PC-9 (cell line): ENCODE measurements at regions not wholly inside any gene's neighbourhood (a gene's known extent, or its start where the extent isn't known, plus 50 kb on each side); places are given as distances from the start of the nearest gene placed in this dataset.
"Not testable (repeated sequence)": the region's sequence is repeated elsewhere in the genome, so short reads cannot be mapped to it uniquely, and the experiment has no call there.

ENCODE experiments used
- EZH2 ChIP-seq: fragments of 200-600 bp; sonication (generic); IDR thresholded peaks from 2 replicates; pipeline ENCODE4 v1.8.0; 2017; ENCODE audit warnings: antibody characterized with exemption, low read depth
- TF ChIP-seq, protein P1 (sequence below): fragments of 200-600 bp; sonication (generic); conservative IDR thresholded peaks from 2 replicates; pipeline ENCODE4 v1.6.1; 2017; ENCODE audit warnings: mixed run types, antibody characterized with exemption, mild to moderate bottlenecking, moderate library complexity

DNA sequence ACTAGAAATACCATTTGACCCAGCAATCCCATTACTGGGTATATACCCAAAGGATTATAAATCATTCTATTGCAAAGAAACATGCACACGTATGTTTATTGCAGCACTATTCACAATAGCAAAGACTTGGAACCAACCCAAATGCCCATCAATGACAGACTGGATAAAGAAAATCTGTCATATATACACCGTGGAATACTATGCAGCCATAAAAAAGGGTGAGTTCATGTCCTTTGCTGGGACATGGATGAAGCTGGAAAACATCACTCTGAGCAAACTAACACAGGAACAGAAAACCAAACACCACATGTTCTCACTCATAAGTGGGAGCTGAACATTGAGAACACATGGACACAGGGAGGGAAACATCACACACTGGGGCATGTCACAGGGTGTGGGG is 180.7 kb upstream of the IRX4 start:
- TF ChIP-seq, protein P1, sequence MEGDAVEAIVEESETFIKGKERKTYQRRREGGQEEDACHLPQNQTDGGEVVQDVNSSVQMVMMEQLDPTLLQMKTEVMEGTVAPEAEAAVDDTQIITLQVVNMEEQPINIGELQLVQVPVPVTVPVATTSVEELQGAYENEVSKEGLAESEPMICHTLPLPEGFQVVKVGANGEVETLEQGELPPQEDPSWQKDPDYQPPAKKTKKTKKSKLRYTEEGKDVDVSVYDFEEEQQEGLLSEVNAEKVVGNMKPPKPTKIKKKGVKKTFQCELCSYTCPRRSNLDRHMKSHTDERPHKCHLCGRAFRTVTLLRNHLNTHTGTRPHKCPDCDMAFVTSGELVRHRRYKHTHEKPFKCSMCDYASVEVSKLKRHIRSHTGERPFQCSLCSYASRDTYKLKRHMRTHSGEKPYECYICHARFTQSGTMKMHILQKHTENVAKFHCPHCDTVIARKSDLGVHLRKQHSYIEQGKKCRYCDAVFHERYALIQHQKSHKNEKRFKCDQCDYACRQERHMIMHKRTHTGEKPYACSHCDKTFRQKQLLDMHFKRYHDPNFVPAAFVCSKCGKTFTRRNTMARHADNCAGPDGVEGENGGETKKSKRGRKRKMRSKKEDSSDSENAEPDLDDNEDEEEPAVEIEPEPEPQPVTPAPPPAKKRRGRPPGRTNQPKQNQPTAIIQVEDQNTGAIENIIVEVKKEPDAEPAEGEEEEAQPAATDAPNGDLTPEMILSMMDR = not testable (repeated sequence)
- not testable (repeated sequence) for TF ChIP-seq EZH2
